ENCODE measurements at regions not wholly inside any gene's neighbourhood (a gene's known extent, or its start where the extent isn't known, plus 50 kb on each side); places are given as distances from the start of the nearest gene placed in this dataset.

DNA sequence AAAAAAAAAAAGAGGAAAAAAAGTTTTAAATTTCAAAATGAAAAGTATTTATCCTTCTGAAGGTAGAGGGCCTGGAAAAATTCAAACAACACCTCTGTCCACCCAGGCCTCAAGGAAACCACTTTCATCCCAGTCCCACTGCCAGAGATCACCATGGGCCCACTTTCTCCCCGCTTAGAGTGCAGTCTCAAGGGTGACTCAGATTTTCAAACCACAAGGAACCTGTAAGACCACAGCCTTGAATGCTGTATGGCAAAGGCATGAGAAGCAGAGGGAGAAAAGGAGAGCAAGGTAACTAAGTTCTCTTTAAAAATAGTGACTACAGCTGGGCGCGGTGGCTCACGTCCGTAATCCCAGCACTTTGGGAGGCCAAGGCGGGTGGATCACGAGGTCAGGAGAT is 87.9 kb upstream of the PACRGL start:
- no peak for TF ChIP-seq CTCF (IDR thresholded peaks at IDR 0.05; ENCODE audit: extremely low read depth in 1 of 2, insufficient read depth in 1 of 2, low read depth in 1 of 2, low read length in 2 of 2)
- TF ChIP-seq POLR2AphosphoS5 (IDR thresholded peaks at IDR 0.05; ENCODE audit: insufficient read depth, low read depth, low read length), result no peak
- TF ChIP-seq POLR2A (IDR thresholded peaks at IDR 0.05; ENCODE audit: low read depth, low read length), result no peak

All from endothelial cell of umbilical vein (primary cell).